IMR-90 (cell line): ENCODE measurements at regions not wholly inside any gene's neighbourhood (a gene's known extent, or its start where the extent isn't known, plus 50 kb on each side); places are given as distances from the start of the nearest gene placed in this dataset.

Experiments
- ATAC-seq: fragments of 200-7000 bp; cut with Tn5 transposase; 2 replicates; pipeline ENCODE4 v1.9.1; 2020; ENCODE audit warnings: low read depth, mild to moderate bottlenecking, moderate library complexity
- BruUV-seq: library from RNA; stranded (reverse); fragments of 400-500 nt; replicated peaks from 2 replicates; lab custom pipeline; 2021; lab: Mats Ljungman, UMichigan
- CTCF ChIA-PET: fragments of 300-600 bp; formaldehyde crosslinking; extraction: SDS; loops from one replicate; lab custom pipeline; 2021; ENCODE audit warnings: antibody characterized with exemption; lab: Yijun Ruan, JAX
- POLR2A ChIA-PET: fragments of 300-600 bp; sonication (Branson Sonifier 250); formaldehyde crosslinking; loops from one replicate; lab custom pipeline; 2022; ENCODE audit warnings: antibody characterized with exemption; ENCODE audit not compliant: unreplicated experiment; lab: Charles Lee
- DNase-seq: peaks from one replicate; pipeline ENCODE4 v3.0.0; 2013
- H2AFZ ChIP-seq: replicated peaks from 2 replicates; pipeline ENCODE3; 2013; ENCODE audit warnings: low read length, mild to moderate bottlenecking; ENCODE audit not compliant: poor library complexity
- H2AK5ac ChIP-seq: 2 replicates; pipeline ENCODE4 v1.6.1; 2013; ENCODE audit warnings: low read depth, low read length, inconsistent platforms
- H2AK9ac ChIP-seq: replicated peaks from 2 replicates; pipeline ENCODE3; 2013; ENCODE audit warnings: mild to moderate bottlenecking, low read depth, low read length, moderate library complexity; ENCODE audit not compliant: poor library complexity
- H2BK120ac ChIP-seq: 2 replicates; pipeline ENCODE4 v1.6.1; 2013; ENCODE audit warnings: low read depth, low read length, inconsistent platforms
- H2BK15ac ChIP-seq: 3 replicates; pipeline ENCODE4 v1.6.1; 2013; ENCODE audit warnings: low read depth, low read length, inconsistent platforms
- H2BK20ac ChIP-seq: 2 replicates; pipeline ENCODE4 v1.6.1; 2013; ENCODE audit warnings: low read depth, mild to moderate bottlenecking, inconsistent platforms, low read length, moderate library complexity
- H2BK5ac ChIP-seq: 2 replicates; pipeline ENCODE4 v1.6.1; 2013; ENCODE audit warnings: mild to moderate bottlenecking, low read depth, low read length, inconsistent platforms; ENCODE audit not compliant: poor library complexity, severe bottlenecking
- H3K14ac ChIP-seq: replicated peaks from 2 replicates; pipeline ENCODE4 v1.6.1; 2013; ENCODE audit warnings: low read depth, low read length, inconsistent platforms
- H3K18ac ChIP-seq: 2 replicates; pipeline ENCODE4 v1.6.1; 2013; ENCODE audit warnings: low read depth, low read length, control low read depth
- H3K23ac ChIP-seq: 2 replicates; pipeline ENCODE4 v1.6.1; 2013; ENCODE audit warnings: low read depth, low read length, inconsistent platforms
- H3K27ac ChIP-seq: 2 replicates; pipeline ENCODE4 v1.5.1; 2013; ENCODE audit warnings: mild to moderate bottlenecking, control low read depth, low read length; ENCODE audit not compliant: insufficient read depth
- H3K27me3 ChIP-seq: 2 replicates; pipeline ENCODE4 v1.6.1; 2013; ENCODE audit warnings: low read length; ENCODE audit not compliant: control insufficient read depth, insufficient read depth
- H3K36me3 ChIP-seq: 2 replicates; pipeline ENCODE4 v1.6.1; 2013; ENCODE audit warnings: low read length, mixed read lengths; ENCODE audit not compliant: control insufficient read depth, insufficient read depth
- H3K4ac ChIP-seq: 2 replicates; pipeline ENCODE4 v1.6.1; 2013; ENCODE audit warnings: low read depth, low read length, inconsistent platforms
- H3K4me1 ChIP-seq: 2 replicates; pipeline ENCODE4 v1.6.1; 2013; ENCODE audit warnings: low read length, mixed read lengths; ENCODE audit not compliant: control insufficient read depth, insufficient read depth
- H3K4me2 ChIP-seq: 2 replicates; pipeline ENCODE4 v1.6.1; 2013; ENCODE audit warnings: low read depth, mild to moderate bottlenecking, control low read depth, low read length, moderate library complexity
- H3K4me3 ChIP-seq: 2 replicates; pipeline ENCODE4 v1.5.1; 2013; ENCODE audit warnings: low read depth, mild to moderate bottlenecking, control low read depth, low read length, moderate library complexity; ENCODE audit not compliant: insufficient read depth
- H3K56ac ChIP-seq: 2 replicates; pipeline ENCODE4 v1.6.1; 2013; ENCODE audit warnings: low read length, inconsistent platforms; ENCODE audit not compliant: insufficient read depth; ENCODE audit errors: extremely low read depth
- H3K79me1 ChIP-seq, 2 experiments: 2 replicates each; pipeline ENCODE4 v1.6.1; 2013; ENCODE audit warnings: low read length in 2 of 2, inconsistent platforms in 1 of 2, low read depth in 1 of 2
- H3K9ac ChIP-seq: 2 replicates; pipeline ENCODE4 v1.6.1; 2013; ENCODE audit warnings: low read depth, low read length, control low read depth
- H3K9me1 ChIP-seq: 2 replicates; pipeline ENCODE4 v1.6.1; 2013; ENCODE audit warnings: low read length, inconsistent platforms; ENCODE audit not compliant: insufficient read depth
- H3K9me3 ChIP-seq: 2 replicates; pipeline ENCODE4 v1.6.1; 2013; ENCODE audit warnings: low read length; ENCODE audit not compliant: control insufficient read depth, insufficient read depth
- H4K20me1 ChIP-seq: 2 replicates; pipeline ENCODE4 v1.6.1; 2013; ENCODE audit warnings: low read length, inconsistent platforms; ENCODE audit not compliant: insufficient read depth
- H4K5ac ChIP-seq: 2 replicates; pipeline ENCODE4 v1.6.1; 2013; ENCODE audit warnings: mild to moderate bottlenecking, low read depth, low read length, control low read depth
- H4K8ac ChIP-seq, 2 experiments: 2 replicates each; pipeline ENCODE4 v1.6.1; 2013; ENCODE audit warnings: low read depth in 2 of 2, low read length in 2 of 2, control low read depth in 1 of 2, inconsistent platforms in 1 of 2
- H4K91ac ChIP-seq: 2 replicates; pipeline ENCODE4 v1.6.1; 2013; ENCODE audit warnings: low read depth, low read length, inconsistent platforms; ENCODE audit not compliant: insufficient read depth
- BHLHE40 ChIP-seq: fragments of 150-350 bp; IDR thresholded peaks from 2 replicates; pipeline ENCODE4 v1.6.1; 2016; ENCODE audit warnings: mild to moderate bottlenecking, low read depth, low read length
- CHD1 ChIP-seq: IDR thresholded peaks from 2 replicates; pipeline ENCODE4 v1.6.1; 2012; ENCODE audit warnings: low read depth, low read length, improper control_type of control experiment
- NFE2L2 ChIP-seq: fragments of 150-350 bp; IDR thresholded peaks from 2 replicates; pipeline ENCODE4 v1.6.1; 2016; ENCODE audit warnings: low read depth, mild to moderate bottlenecking, low read length
- RCOR1 ChIP-seq: IDR thresholded peaks from 2 replicates; pipeline ENCODE4 v1.6.1; 2012; ENCODE audit warnings: mild to moderate bottlenecking, low read length, improper control_type of control experiment; ENCODE audit not compliant: insufficient replicate concordance
- RFX5 ChIP-seq: IDR thresholded peaks from 2 replicates; pipeline ENCODE4 v1.8.0; 2012; ENCODE audit warnings: low read depth, mild to moderate bottlenecking, low read length, moderate library complexity
- WGBS, 2 experiments: methylation state at CpG; one replicate each; pipeline versions ENCODE4 v1.1.5 to v1.1.7; 2013; ENCODE audit warnings: missing lambda C conversion rate in 2 of 2; ENCODE audit not compliant: insufficient read length in 1 of 2; ENCODE audit errors: extremely low coverage in 2 of 2; 5-methylcytosine and 5-hydroxymethylcytosine counted together
- dilution Hi-C: fragments of 300-500 bp; cut with HindIII; formaldehyde crosslinking; loops from one replicate; pipeline ENCODE4 v1.14.3; 2018; ENCODE audit warnings: low sequenced_read_pairs; ENCODE audit not compliant: unreplicated experiment
- in situ Hi-C: fragments of 300-500 bp; cut with MboI; formaldehyde crosslinking; loops from 3 replicates; pipeline ENCODE4 v1.14.3; 2019; ENCODE audit warnings: low sequenced_read_pairs, inconsistent platforms, mixed read lengths
- intact Hi-C: fragments of 100-400 bp; cut with micrococcal nuclease; formaldehyde crosslinking; loops from 2 replicates; pipeline ENCODE4 v1.10.0; 2022
- TF ChIP-seq, protein P1 (sequence below): fragments of 150-350 bp; IDR thresholded peaks from 2 replicates; pipeline ENCODE4 v1.6.1; 2017; ENCODE audit warnings: mild to moderate bottlenecking, antibody characterized with exemption, low read length, low read depth

DNA sequence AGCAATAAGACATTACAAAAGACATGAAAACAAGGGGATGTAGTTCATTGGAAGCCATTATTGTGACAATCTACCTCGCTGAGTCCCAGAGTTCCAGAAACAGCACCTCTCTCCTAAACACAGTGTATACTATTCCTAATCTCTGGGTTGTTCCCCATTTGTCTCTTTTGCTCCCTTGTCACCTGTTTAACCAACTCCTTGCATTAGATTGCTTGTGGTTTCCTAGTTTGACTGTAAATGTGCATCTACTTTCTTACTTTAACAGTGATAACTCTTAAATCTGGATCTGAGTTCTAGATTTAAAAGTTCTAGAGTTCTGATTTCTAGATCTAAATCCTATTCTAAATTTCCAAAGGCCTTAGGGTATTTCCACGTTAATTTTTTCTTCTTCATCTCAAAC is 71.6 kb upstream of the TET2 start:
- H2BK15ac ChIP-seq: no peak overlapping the region
- BruUV-seq: no TSS peak
- no peak overlapping the region for H3K14ac ChIP-seq
- no peak overlapping the region for H3K9ac ChIP-seq
- no peaks in the 10 kb centered on the region for H3K9me1 ChIP-seq
- no peaks in the 10 kb centered on the region for H4K20me1 ChIP-seq
- H3K79me1 ChIP-seq: no peaks in the 10 kb centered on the region
- H3K27me3 ChIP-seq: no peaks in the 10 kb centered on the region
- ChIA-PET CTCF (no interaction called here), POLR2A (no interaction called here)
- in situ Hi-C loops (no loop called here), dilution Hi-C loops (no loop called here), intact Hi-C loops (no loop called here)
- no peak for ATAC-seq
- H3K18ac ChIP-seq: no peak overlapping the region
- no peaks in the 10 kb centered on the region for H3K9me3 ChIP-seq
- H2AK5ac ChIP-seq: no peak overlapping the region
- no peak overlapping the region for H2BK5ac ChIP-seq
- H2AK9ac ChIP-seq: no peak overlapping the region
- no CpG with 5 or more reads among the region's 2 CpGs for WGBS, 2 experiments
- no peaks in the 10 kb centered on the region for H3K4me1 ChIP-seq
- H3K36me3 ChIP-seq: no peaks in the 10 kb centered on the region
- no peak overlapping the region for H2BK20ac ChIP-seq
- H3K56ac ChIP-seq: no peak overlapping the region
- no peak overlapping the region for H2AFZ ChIP-seq
- no peak overlapping the region for H4K5ac ChIP-seq
- H3K4me3 ChIP-seq: no peak overlapping the region
- TF ChIP-seq CHD1 (no peak), RFX5 (no peak), NFE2L2 (no peak), RCOR1 (no peak), BHLHE40 (no peak)
- TF ChIP-seq, protein P1, sequence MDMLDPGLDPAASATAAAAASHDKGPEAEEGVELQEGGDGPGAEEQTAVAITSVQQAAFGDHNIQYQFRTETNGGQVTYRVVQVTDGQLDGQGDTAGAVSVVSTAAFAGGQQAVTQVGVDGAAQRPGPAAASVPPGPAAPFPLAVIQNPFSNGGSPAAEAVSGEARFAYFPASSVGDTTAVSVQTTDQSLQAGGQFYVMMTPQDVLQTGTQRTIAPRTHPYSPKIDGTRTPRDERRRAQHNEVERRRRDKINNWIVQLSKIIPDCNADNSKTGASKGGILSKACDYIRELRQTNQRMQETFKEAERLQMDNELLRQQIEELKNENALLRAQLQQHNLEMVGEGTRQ: no peak
- no peak overlapping the region for H3K27ac ChIP-seq
- no peak overlapping the region for H3K4ac ChIP-seq
- no peak overlapping the region for H2BK120ac ChIP-seq
- no peak overlapping the region for H4K91ac ChIP-seq
- H4K8ac ChIP-seq: no peak overlapping the region
- DNase-seq: no peak
- no peak overlapping the region for H3K4me2 ChIP-seq
- H3K23ac ChIP-seq: no peak overlapping the region
